T-helper 1 cell treated with Interleukin-12 subunit alpha and Interleukin-12 subunit beta and Interleukin-4 antibody, amounts not matched to agents 30 μg/mL and 1 μg/mL, for 36 hours (primary cell): ENCODE measurements at regions not wholly inside any gene's neighbourhood (a gene's known extent, or its start where the extent isn't known, plus 50 kb on each side); places are given as distances from the start of the nearest gene placed in this dataset.

Experiments
- H3K27ac Mint-ChIP-seq: one replicate; pipeline ENCODE4 v1.8.0; 2021; ENCODE audit warnings: mild to moderate bottlenecking, mixed read lengths
- H3K27me3 Mint-ChIP-seq: one replicate; pipeline ENCODE4 v1.8.0; 2021; ENCODE audit warnings: low read depth, mixed read lengths
- H3K36me3 Mint-ChIP-seq: one replicate; pipeline ENCODE4 v1.8.0; 2021; ENCODE audit warnings: low read depth, mixed read lengths
- H3K4me1 Mint-ChIP-seq: one replicate; pipeline ENCODE4 v1.8.0; 2021; ENCODE audit warnings: low read depth, mixed read lengths
- H3K4me3 Mint-ChIP-seq: one replicate; pipeline ENCODE4 v1.8.0; 2021; ENCODE audit warnings: mild to moderate bottlenecking, moderate library complexity, mixed read lengths
- H3K9me3 Mint-ChIP-seq: one replicate; pipeline ENCODE4 v1.8.0; 2021; ENCODE audit warnings: mixed read lengths

GRCh38 chr1:50329332-50329932 lies 93.8 kb downstream of the DMRTA2 start:
- H3K9me3 Mint-ChIP-seq = no peaks in the 10 kb centered on the region
- no peak overlapping the region for H3K27ac Mint-ChIP-seq
- no peak overlapping the region for H3K4me3 Mint-ChIP-seq
- no peaks in the 10 kb centered on the region for H3K4me1 Mint-ChIP-seq
- no peaks in the 10 kb centered on the region for H3K36me3 Mint-ChIP-seq
- peaks cover 31% of the 10 kb centered on the region for H3K27me3 Mint-ChIP-seq

DNA sequence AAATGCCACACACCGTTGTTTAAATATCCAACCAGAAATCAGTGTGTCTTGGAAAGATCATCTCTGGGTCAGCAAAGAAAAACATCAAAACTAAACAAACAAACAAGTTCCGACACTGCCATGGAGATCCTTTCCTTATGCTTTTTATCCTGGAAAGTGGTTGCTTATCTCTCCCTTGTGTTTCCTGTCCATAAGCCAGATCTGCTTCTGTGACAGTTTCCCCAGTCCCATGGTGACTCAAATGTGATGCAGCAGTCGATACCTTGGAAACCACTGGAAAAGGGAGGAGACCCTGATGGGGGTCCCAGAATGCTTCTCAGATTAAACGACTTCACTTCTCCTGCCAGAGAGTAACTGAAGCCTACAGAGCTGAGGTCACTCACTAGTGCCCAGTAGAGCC lies 94.7 kb downstream of the DMRTA2 start:
- Mint-ChIP-seq H3K4me3 (no peak overlapping the region), H3K27ac (no peak overlapping the region), H3K4me1 (no peaks in the 10 kb centered on the region), H3K9me3 (no peaks in the 10 kb centered on the region), H3K27me3 (peaks cover 27% of the 10 kb centered on the region), H3K36me3 (no peaks in the 10 kb centered on the region)

GRCh38 chr1:50326026-50326425 lies 97.2 kb downstream of the DMRTA2 start:
- no peaks in the 10 kb centered on the region for H3K36me3 Mint-ChIP-seq
- no peak overlapping the region for H3K4me3 Mint-ChIP-seq
- no peaks in the 10 kb centered on the region for H3K4me1 Mint-ChIP-seq
- H3K9me3 Mint-ChIP-seq = no peaks in the 10 kb centered on the region
- H3K27me3 Mint-ChIP-seq = peaks cover 11% of the 10 kb centered on the region
- no peak overlapping the region for H3K27ac Mint-ChIP-seq

- H3K27ac Mint-ChIP-seq = no peak overlapping the region
- no peaks in the 10 kb centered on the region for H3K9me3 Mint-ChIP-seq
- no peak overlapping the region for H3K4me3 Mint-ChIP-seq
- H3K27me3 Mint-ChIP-seq = no peaks in the 10 kb centered on the region
- no peaks in the 10 kb centered on the region for H3K4me1 Mint-ChIP-seq
- no peaks in the 10 kb centered on the region for H3K36me3 Mint-ChIP-seq
These were observed 100.7 kb downstream of the DMRTA2 start for GRCh38 chr1:50322579-50322978.

- H3K9me3 Mint-ChIP-seq = no peaks in the 10 kb centered on the region
- no peaks in the 10 kb centered on the region for H3K27me3 Mint-ChIP-seq
- H3K36me3 Mint-ChIP-seq = no peaks in the 10 kb centered on the region
- H3K27ac Mint-ChIP-seq = no peak overlapping the region
- no peaks in the 10 kb centered on the region for H3K4me1 Mint-ChIP-seq
- H3K4me3 Mint-ChIP-seq = no peak overlapping the region
These were observed 104.8 kb downstream of the DMRTA2 start for GRCh38 chr1:50318428-50318827.

- Mint-ChIP-seq H3K27me3 (no peaks in the 10 kb centered on the region), H3K9me3 (no peaks in the 10 kb centered on the region), H3K36me3 (no peaks in the 10 kb centered on the region), H3K27ac (no peak overlapping the region), H3K4me3 (no peak overlapping the region), H3K4me1 (no peaks in the 10 kb centered on the region)
These were observed 114.4 kb downstream of the DMRTA2 start for GRCh38 chr1:50308878-50309277.

GRCh38 chr1:50305808-50306207 lies 117.4 kb downstream of the DMRTA2 start:
- Mint-ChIP-seq H3K27me3 (no peaks in the 10 kb centered on the region), H3K4me1 (no peaks in the 10 kb centered on the region), H3K36me3 (no peaks in the 10 kb centered on the region), H3K27ac (no peak overlapping the region), H3K4me3 (no peak overlapping the region), H3K9me3 (no peaks in the 10 kb centered on the region)

- H3K27me3 Mint-ChIP-seq = no peaks in the 10 kb centered on the region
- H3K36me3 Mint-ChIP-seq = no peaks in the 10 kb centered on the region
- H3K4me3 Mint-ChIP-seq = no peak overlapping the region
- H3K27ac Mint-ChIP-seq = no peak overlapping the region
- no peaks in the 10 kb centered on the region for H3K9me3 Mint-ChIP-seq
- H3K4me1 Mint-ChIP-seq = no peaks in the 10 kb centered on the region
These were observed 122.9 kb downstream of the DMRTA2 start for GRCh38 chr1:50300297-50300696.

- Mint-ChIP-seq H3K9me3 (no peaks in the 10 kb centered on the region), H3K4me1 (no peaks in the 10 kb centered on the region), H3K4me3 (no peak overlapping the region), H3K36me3 (no peaks in the 10 kb centered on the region), H3K27ac (no peak overlapping the region), H3K27me3 (no peaks in the 10 kb centered on the region)
These were observed 127.7 kb downstream of the DMRTA2 start for GRCh38 chr1:50295566-50295965.

DNA sequence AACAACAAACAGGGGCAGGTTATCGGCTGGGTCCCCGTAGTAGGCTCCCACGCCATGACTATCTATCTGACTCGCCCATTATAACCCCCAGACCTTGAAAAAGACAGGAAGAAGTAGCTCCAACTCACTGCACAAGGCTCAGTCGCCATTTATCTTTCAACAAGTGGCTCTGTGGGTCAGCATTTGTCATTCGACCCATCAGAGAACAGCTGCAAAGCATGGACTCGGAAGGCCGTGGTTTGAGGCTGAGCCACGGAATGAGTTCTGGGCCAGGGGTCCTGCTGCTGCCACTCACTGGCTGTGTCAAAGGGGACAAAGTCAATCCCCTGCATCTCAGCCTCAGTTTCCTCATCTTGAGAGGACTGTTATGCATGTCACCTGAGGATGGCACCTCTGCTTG lies 131.0 kb downstream of the DMRTA2 start:
- no peaks in the 10 kb centered on the region for H3K36me3 Mint-ChIP-seq
- H3K9me3 Mint-ChIP-seq = no peaks in the 10 kb centered on the region

GRCh38 chr1:50289495-50289894 lies 133.7 kb downstream of the DMRTA2 start:
- H3K4me1 Mint-ChIP-seq = no peaks in the 10 kb centered on the region
- H3K27ac Mint-ChIP-seq = no peak overlapping the region
- no peaks in the 10 kb centered on the region for H3K27me3 Mint-ChIP-seq
- no peaks in the 10 kb centered on the region for H3K36me3 Mint-ChIP-seq
- H3K4me3 Mint-ChIP-seq = no peak overlapping the region
- H3K9me3 Mint-ChIP-seq = no peaks in the 10 kb centered on the region

More for the DNA sequence above, 131.0 kb downstream of the DMRTA2 start:
- Mint-ChIP-seq H3K27me3 (no peaks in the 10 kb centered on the region), H3K27ac (no peak overlapping the region), H3K4me3 (no peak overlapping the region), H3K4me1 (no peaks in the 10 kb centered on the region)

GRCh38 chr1:50285994-50286393 lies 137.2 kb downstream of the DMRTA2 start:
- H3K36me3 Mint-ChIP-seq = no peaks in the 10 kb centered on the region
- H3K27ac Mint-ChIP-seq = no peak overlapping the region
- no peaks in the 10 kb centered on the region for H3K27me3 Mint-ChIP-seq
- no peaks in the 10 kb centered on the region for H3K9me3 Mint-ChIP-seq
- no peak overlapping the region for H3K4me3 Mint-ChIP-seq
- H3K4me1 Mint-ChIP-seq = no peaks in the 10 kb centered on the region

DNA sequence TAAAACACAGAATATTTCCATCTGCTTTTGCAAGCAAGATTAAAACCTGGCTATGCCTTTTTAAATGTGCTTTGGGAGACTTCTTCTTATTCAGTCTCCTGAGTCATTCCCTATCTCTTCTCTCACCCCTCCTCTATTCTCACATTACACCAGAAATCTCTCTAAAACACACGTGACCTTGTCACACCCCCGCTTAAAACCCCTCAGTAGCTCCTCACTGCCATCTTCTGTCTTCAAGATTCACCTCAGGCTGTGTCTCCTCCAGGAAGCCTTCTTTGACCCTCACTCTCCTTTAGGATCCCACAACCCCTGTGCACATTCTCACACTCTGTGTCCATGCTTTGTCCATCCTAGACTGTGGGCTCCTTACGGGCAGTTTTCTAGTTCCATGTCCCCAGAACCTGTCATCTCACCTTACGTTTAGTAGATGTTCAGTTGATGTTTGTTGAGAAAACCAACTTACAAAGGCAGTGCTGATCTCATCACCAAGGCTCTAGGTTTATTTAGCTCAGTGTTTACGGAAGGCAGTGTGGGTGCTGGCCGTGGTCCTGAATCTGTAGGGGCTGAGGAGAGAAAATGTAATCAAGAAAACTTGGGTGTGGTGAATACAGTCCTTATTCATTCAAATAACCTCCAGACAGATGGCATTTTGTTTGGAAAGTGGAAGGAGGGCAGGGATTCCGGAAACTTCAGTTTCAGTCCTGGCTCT lies 143.5 kb downstream of the DMRTA2 start:
- Mint-ChIP-seq H3K27me3 (no peaks in the 10 kb centered on the region), H3K36me3 (no peaks in the 10 kb centered on the region), H3K9me3 (no peaks in the 10 kb centered on the region), H3K27ac (no peak overlapping the region), H3K4me3 (no peak overlapping the region), H3K4me1 (no peaks in the 10 kb centered on the region)

DNA sequence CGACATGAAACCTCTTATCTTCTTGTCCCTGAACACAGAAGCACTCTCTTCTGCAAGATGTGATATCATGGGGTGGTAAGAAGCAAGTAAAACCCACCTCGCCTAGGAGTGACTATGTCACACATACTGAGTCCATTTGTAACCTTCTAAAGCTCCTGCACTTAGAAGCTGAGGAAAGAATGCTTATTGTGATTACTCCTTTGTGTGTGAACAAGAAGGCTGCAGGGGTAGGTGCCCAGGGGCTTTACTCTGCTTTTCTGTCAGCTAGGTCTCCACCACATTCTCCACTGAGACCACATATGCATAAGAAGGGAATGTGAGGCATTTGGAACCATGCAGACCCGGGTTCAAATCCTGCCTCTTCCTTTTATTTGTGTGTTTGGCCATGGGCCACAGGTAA lies 144.3 kb downstream of the DMRTA2 start:
- Mint-ChIP-seq H3K36me3 (no peaks in the 10 kb centered on the region), H3K9me3 (no peaks in the 10 kb centered on the region), H3K4me1 (no peaks in the 10 kb centered on the region), H3K4me3 (no peak overlapping the region), H3K27ac (no peak overlapping the region), H3K27me3 (no peaks in the 10 kb centered on the region)

- H3K4me1 Mint-ChIP-seq = no peaks in the 10 kb centered on the region
- no peaks in the 10 kb centered on the region for H3K9me3 Mint-ChIP-seq
- no peak overlapping the region for H3K4me3 Mint-ChIP-seq
- no peaks in the 10 kb centered on the region for H3K27me3 Mint-ChIP-seq
- H3K27ac Mint-ChIP-seq = no peak overlapping the region
- no peaks in the 10 kb centered on the region for H3K36me3 Mint-ChIP-seq
These were observed 144.8 kb downstream of the DMRTA2 start for GRCh38 chr1:50278410-50278809.
